A549 (cell line): ENCODE measurements at regions not wholly inside any gene's neighbourhood (a gene's known extent, or its start where the extent isn't known, plus 50 kb on each side); places are given as distances from the start of the nearest gene placed in this dataset.

Experiments
- BHLHE40 ChIP-seq: IDR thresholded peaks from 2 replicates; pipeline ENCODE4 v1.6.1; 2012; ENCODE audit warnings: low read depth, low read length, inconsistent platforms
- CHD2 ChIP-seq: fragments of 150-350 bp; IDR thresholded peaks from 2 replicates; pipeline ENCODE4 v1.6.1; 2014; ENCODE audit warnings: low read length; ENCODE audit not compliant: partially characterized antibody
- FOSB ChIP-seq: fragments of 250-450 bp; sonication (Bioruptor Pico); IDR thresholded peaks from 2 replicates; pipeline ENCODE4 v1.5.0; 2020; ENCODE audit warnings: mild to moderate bottlenecking, moderate library complexity
- JUNB ChIP-seq: fragments of >200 bp; sonication (Bioruptor Twin); formaldehyde crosslinking; IDR thresholded peaks from 2 replicates; pipeline ENCODE4 v1.6.1; 2016
- RAD21 ChIP-seq, 2 experiments: fragments of >200 bp in 1 of 2; sonication (Bioruptor Twin) in 1 of 2; formaldehyde crosslinking in 1 of 2; IDR thresholded peaks in 1 of 2; conservative IDR thresholded peaks in 1 of 2; 2 replicates in 1 of 2; 3 replicates in 1 of 2; pipeline ENCODE4 v1.6.1; 2012 to 2018; ENCODE audit warnings: inconsistent platforms in 1 of 2
- TF ChIP-seq, protein P1 (sequence below): fragments of >200 bp; sonication (Bioruptor Twin); formaldehyde crosslinking; IDR thresholded peaks from 3 replicates; pipeline ENCODE4 v1.5.1; 2016

DNA sequence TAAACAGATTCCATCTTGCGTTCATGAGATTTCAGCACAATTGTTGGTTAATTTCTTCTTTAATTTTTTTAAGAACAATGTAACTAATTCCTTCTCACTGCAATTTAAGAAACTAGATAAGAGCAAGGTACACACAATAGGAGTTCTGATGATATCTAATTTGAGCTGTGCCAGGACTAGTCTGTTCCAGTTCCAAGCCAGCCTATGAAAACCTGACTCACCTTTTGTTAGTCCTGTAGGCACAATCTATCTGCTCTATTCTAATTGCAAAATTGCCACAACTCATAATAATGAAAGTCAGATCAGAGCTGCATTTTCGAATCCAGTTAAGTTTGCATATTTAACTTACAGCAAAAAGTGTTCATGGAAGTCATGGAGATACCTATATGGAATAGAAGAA, 494.1 kb upstream of the TUSC1 start:
- TF ChIP-seq, protein P1, sequence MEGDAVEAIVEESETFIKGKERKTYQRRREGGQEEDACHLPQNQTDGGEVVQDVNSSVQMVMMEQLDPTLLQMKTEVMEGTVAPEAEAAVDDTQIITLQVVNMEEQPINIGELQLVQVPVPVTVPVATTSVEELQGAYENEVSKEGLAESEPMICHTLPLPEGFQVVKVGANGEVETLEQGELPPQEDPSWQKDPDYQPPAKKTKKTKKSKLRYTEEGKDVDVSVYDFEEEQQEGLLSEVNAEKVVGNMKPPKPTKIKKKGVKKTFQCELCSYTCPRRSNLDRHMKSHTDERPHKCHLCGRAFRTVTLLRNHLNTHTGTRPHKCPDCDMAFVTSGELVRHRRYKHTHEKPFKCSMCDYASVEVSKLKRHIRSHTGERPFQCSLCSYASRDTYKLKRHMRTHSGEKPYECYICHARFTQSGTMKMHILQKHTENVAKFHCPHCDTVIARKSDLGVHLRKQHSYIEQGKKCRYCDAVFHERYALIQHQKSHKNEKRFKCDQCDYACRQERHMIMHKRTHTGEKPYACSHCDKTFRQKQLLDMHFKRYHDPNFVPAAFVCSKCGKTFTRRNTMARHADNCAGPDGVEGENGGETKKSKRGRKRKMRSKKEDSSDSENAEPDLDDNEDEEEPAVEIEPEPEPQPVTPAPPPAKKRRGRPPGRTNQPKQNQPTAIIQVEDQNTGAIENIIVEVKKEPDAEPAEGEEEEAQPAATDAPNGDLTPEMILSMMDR, result no peak
- TF ChIP-seq FOSB, result no peak
- no peak for TF ChIP-seq BHLHE40
- no peak for TF ChIP-seq JUNB
- no peak for TF ChIP-seq CHD2
- TF ChIP-seq RAD21 (conservative IDR thresholded peaks at IDR 0.05 in 1 of 2, IDR thresholded peaks at IDR 0.05 in 1 of 2), result no peak
